Type B pancreatic cell (in vitro differentiated cells): ENCODE measurements at regions not wholly inside any gene's neighbourhood (a gene's known extent, or its start where the extent isn't known, plus 50 kb on each side); places are given as distances from the start of the nearest gene placed in this dataset.

ENCODE experiments used
- DNase-seq: peaks from one replicate; pipeline ENCODE4 v3.0.0; 2021; ENCODE audit warnings: mixed read lengths; ENCODE audit not compliant: unreplicated experiment; ENCODE audit errors: extremely low spot score
- H3K27ac Mint-ChIP-seq: 2 replicates; pipeline ENCODE4 v1.8.0; 2021; ENCODE audit warnings: mild to moderate bottlenecking, mixed read lengths
- H3K27me3 Mint-ChIP-seq: 2 replicates; pipeline ENCODE4 v1.8.0; 2021; ENCODE audit warnings: mixed read lengths
- H3K36me3 Mint-ChIP-seq: 2 replicates; pipeline ENCODE4 v1.8.0; 2021; ENCODE audit warnings: mixed read lengths
- H3K4me1 Mint-ChIP-seq: one replicate; pipeline ENCODE4 v1.8.0; 2021; ENCODE audit warnings: mixed read lengths; ENCODE audit not compliant: unreplicated experiment
- H3K4me3 Mint-ChIP-seq: 2 replicates; pipeline ENCODE4 v1.8.0; 2021; ENCODE audit warnings: mild to moderate bottlenecking, mixed read lengths
- H3K9me3 Mint-ChIP-seq: 2 replicates; pipeline ENCODE4 v1.8.0; 2021; ENCODE audit warnings: mixed read lengths
- CTCF ChIP-seq: fragments of 200-600 bp; sonication (generic); conservative IDR thresholded peaks from 2 replicates; pipeline ENCODE4 v1.5.0; 2021; ENCODE audit warnings: antibody characterized with exemption, mild to moderate bottlenecking

- H3K4me1 Mint-ChIP-seq: peaks cover 21% of the 10 kb centered on the region
- no peak overlapping the region for H3K27ac Mint-ChIP-seq
- no peak for DNase-seq
- peaks cover 5% of the 10 kb centered on the region for H3K9me3 Mint-ChIP-seq
- no peak for TF ChIP-seq CTCF
- no peak overlapping the region for H3K4me3 Mint-ChIP-seq
- H3K27me3 Mint-ChIP-seq: peaks cover 12% of the 10 kb centered on the region
- no peaks in the 10 kb centered on the region for H3K36me3 Mint-ChIP-seq
Measured at GRCh38 chr1:208551024-208551423, 306.8 kb upstream of the PLXNA2 start.

DNA sequence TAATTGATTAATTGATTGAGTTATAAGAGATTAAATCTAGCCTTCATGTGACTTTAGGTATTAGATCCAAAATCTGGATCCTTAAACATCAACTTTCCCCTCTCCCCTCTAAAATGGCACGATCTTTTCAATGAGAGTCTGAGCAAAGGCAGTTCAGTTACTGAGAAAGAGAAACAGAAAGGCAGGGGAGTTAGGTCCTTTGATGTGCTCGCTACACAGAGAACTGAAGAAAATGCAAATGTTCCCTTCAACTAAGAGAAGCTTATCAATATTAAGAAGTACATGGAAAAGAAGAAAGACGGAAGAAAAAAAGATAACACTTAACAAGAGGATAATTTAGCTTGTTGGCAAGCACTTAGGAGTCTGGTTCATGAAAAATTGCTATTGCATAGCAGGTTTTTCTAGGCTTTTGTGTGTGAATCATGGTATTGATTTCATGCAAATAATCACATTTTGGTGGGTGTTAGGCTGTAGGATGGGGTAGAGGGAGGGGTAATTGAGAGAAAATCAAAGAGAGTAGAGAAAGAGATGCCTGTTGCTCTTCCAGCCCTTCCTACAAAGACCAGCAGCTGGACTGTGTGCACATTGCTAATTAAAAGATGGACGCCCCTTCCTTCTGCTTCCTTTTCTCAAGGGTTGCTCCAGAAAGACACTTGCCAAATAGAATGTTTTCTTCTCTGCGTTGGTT, 307.6 kb upstream of the PLXNA2 start:
- TF ChIP-seq CTCF: no peak
- no peak overlapping the region for H3K27ac Mint-ChIP-seq
- H3K9me3 Mint-ChIP-seq: peaks cover 5% of the 10 kb centered on the region
- no peak overlapping the region for H3K4me3 Mint-ChIP-seq
- peaks cover 20% of the 10 kb centered on the region for H3K4me1 Mint-ChIP-seq
- no peaks in the 10 kb centered on the region for H3K36me3 Mint-ChIP-seq
- H3K27me3 Mint-ChIP-seq: peaks cover 11% of the 10 kb centered on the region
- DNase-seq: no peak

DNA sequence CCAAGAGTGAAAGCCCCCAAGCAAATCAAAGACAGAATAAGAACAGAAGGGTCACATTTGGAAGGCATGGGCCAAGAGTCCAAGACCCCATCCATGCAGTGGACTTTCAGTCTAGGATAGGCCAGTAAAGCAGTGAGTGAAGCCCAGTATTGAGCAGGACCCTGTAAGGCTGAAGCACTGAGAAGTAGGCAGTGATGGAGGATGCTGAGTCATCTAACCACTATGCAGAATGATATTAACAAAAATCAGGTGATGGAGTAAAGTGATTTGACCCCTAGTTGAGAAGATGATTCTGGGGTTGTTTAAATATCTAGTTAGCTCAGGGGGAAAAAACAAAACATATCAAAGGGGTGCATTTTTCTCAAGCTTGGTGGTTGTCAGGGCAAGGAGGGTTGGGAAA, 308.7 kb upstream of the PLXNA2 start:
- Mint-ChIP-seq H3K36me3 (no peaks in the 10 kb centered on the region), H3K4me3 (no peak overlapping the region), H3K27ac (no peak overlapping the region), H3K4me1 (peaks cover 20% of the 10 kb centered on the region), H3K27me3 (peaks cover 10% of the 10 kb centered on the region), H3K9me3 (peaks cover 5% of the 10 kb centered on the region)
- TF ChIP-seq CTCF: no peak
- DNase-seq: no peak

DNA sequence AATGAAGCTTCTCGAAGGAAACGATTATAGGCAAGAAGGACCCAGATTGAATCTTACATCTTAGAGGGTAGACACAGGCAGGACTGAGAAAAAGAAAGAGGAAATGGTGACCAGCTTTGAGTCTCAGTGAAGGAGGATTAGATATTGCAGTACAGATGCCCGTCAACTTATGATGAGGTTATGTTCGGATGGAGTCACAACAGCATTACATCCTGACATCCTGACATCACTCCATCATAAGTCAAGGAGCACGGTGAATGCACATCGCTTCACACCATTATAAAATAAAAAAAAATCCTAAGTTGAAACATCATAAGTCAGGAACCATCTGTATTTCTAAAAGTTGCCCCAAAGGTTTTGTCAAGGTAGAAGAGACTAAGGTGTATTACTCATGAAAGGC, 312.3 kb upstream of the PLXNA2 start:
- TF ChIP-seq CTCF: no peak
- Mint-ChIP-seq H3K4me1 (peaks cover 19% of the 10 kb centered on the region), H3K9me3 (peaks cover 5% of the 10 kb centered on the region), H3K27ac (no peak overlapping the region), H3K36me3 (no peaks in the 10 kb centered on the region), H3K4me3 (no peak overlapping the region), H3K27me3 (peaks cover 22% of the 10 kb centered on the region)
- DNase-seq: no peak

DNA sequence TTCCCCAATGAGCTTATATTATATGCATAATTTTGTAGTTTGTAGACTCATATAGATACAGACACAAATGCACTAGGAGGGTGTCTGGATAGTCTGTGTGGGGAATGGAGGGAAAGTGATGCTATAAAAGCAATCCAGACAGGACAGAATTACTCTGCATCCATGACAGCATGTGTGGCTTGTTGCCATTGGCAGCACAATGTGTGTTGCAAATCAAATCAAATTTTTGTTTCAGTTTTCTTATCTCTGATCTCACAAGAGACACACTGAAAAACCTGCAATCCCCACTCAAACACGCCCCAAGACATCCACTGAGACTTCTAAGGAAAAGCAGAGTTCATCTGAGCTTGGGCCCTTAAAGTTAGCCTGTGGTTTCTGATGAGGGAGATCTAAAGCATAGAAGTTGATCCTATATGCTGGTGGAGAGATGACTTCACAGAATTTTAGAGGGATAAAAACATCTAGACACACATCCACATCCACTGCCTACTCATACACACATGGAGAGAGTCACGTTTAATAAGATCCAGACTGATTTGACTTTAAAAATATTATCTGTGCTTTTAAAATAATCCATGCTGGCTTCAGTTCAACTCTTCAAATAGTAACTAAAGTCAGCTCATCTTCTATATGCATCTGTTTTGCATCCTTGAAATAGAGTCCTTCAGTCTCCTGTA, 313.0 kb upstream of the PLXNA2 start:
- H3K27ac Mint-ChIP-seq: no peak overlapping the region
- no peak for DNase-seq
- H3K4me3 Mint-ChIP-seq: no peak overlapping the region
- H3K9me3 Mint-ChIP-seq: no peaks in the 10 kb centered on the region
- H3K27me3 Mint-ChIP-seq: peaks cover 18% of the 10 kb centered on the region
- peaks cover 16% of the 10 kb centered on the region for H3K4me1 Mint-ChIP-seq
- no peaks in the 10 kb centered on the region for H3K36me3 Mint-ChIP-seq
- TF ChIP-seq CTCF: no peak
